H1 (cell line): ENCODE measurements at regions not wholly inside any gene's neighbourhood (a gene's known extent, or its start where the extent isn't known, plus 50 kb on each side); places are given as distances from the start of the nearest gene placed in this dataset.

Experiments
- CEBPB ChIP-seq: IDR thresholded peaks from 2 replicates; pipeline ENCODE4 v1.6.1; 2012; ENCODE audit warnings: low read depth, low read length
- CHD2 ChIP-seq: IDR thresholded peaks from 2 replicates; pipeline ENCODE4 v1.6.1; 2012; ENCODE audit warnings: low read length, improper control_type of control experiment
- CTCF ChIP-seq, 3 experiments: IDR thresholded peaks; 1 replicate in 2 of 3; 2 replicates in 1 of 3; pipeline versions ENCODE4 v1.5.1 to v1.6.1; 2011; ENCODE audit warnings: low read length in 3 of 3, mild to moderate bottlenecking in 3 of 3, inconsistent platforms in 2 of 3, low read depth in 1 of 3, moderate library complexity in 1 of 3; ENCODE audit not compliant: insufficient read depth in 1 of 3; ENCODE audit errors: control extremely low read depth in 1 of 3
- EP300 ChIP-seq, 2 experiments: IDR thresholded peaks; 1 replicate in 1 of 2; 2 replicates in 1 of 2; pipeline ENCODE4 v1.6.1; 2011 to 2012; ENCODE audit warnings: low read depth in 2 of 2, low read length in 2 of 2, mild to moderate bottlenecking in 2 of 2, borderline replicate concordance in 1 of 2, inconsistent platforms in 1 of 2, moderate library complexity in 1 of 2
- KDM4A ChIP-seq: IDR thresholded peaks from one replicate; pipeline ENCODE4 v1.7.1; 2012; ENCODE audit warnings: low read depth, mild to moderate bottlenecking, moderate library complexity, low read length, inconsistent platforms; ENCODE audit not compliant: severe bottlenecking
- NANOG ChIP-seq: IDR thresholded peaks from 2 replicates; pipeline ENCODE4 v1.6.1; 2011; ENCODE audit warnings: low read length, low read depth, mild to moderate bottlenecking, inconsistent platforms; ENCODE audit not compliant: insufficient read depth, poor library complexity, severe bottlenecking
- PHF8 ChIP-seq: fragments of 200-600 bp; sonication (generic); conservative IDR thresholded peaks from 2 replicates; pipeline ENCODE4 v1.7.1; 2012; ENCODE audit warnings: low read depth, mild to moderate bottlenecking, inconsistent platforms, low read length, moderate library complexity
- RNF2 ChIP-seq: fragments of 200-900, 300-1000 bp; sonication (generic); IDR thresholded peaks from 2 replicates; pipeline ENCODE4 v1.7.1; 2016; ENCODE audit warnings: borderline replicate concordance, low read depth, mild to moderate bottlenecking, antibody characterized with exemption, low read length; ENCODE audit not compliant: poor library complexity, severe bottlenecking; ENCODE audit errors: missing control alignments
- SIN3A ChIP-seq, 2 experiments: IDR thresholded peaks in 1 of 2; conservative IDR thresholded peaks in 1 of 2; 2 replicates each; pipeline ENCODE4 v1.6.1; 2011 to 2012; ENCODE audit warnings: low read length in 2 of 2, improper control_type of control experiment in 1 of 2, low read depth in 1 of 2, mild to moderate bottlenecking in 1 of 2
- SIX5 ChIP-seq: IDR thresholded peaks from 2 replicates; pipeline ENCODE4 v1.6.1; 2011; ENCODE audit warnings: mild to moderate bottlenecking, low read depth, low read length
- SP1 ChIP-seq: IDR thresholded peaks from 2 replicates; pipeline ENCODE4 v1.6.1; 2011; ENCODE audit warnings: low read depth, low read length
- SRF ChIP-seq: IDR thresholded peaks from 2 replicates; pipeline ENCODE4 v1.6.1; 2011; ENCODE audit warnings: mild to moderate bottlenecking, low read depth, low read length, moderate library complexity
- SUZ12 ChIP-seq: fragments of 200-600 bp; sonication (generic); IDR thresholded peaks from 2 replicates; pipeline ENCODE4 v1.6.1; 2012; ENCODE audit warnings: mild to moderate bottlenecking, inconsistent platforms, low read length, moderate library complexity, mixed read lengths
- TF ChIP-seq, protein P1 (sequence below): IDR thresholded peaks from 2 replicates; pipeline ENCODE4 v1.6.1; 2011; ENCODE audit warnings: low read depth, mild to moderate bottlenecking, low read length; ENCODE audit not compliant: insufficient read depth

GRCh38 chr6:26299286-26300042 lies 65.5 kb upstream of the BTN3A2 start (continued):
- no peak for TF ChIP-seq CTCF (IDR thresholded peaks at IDR 0.05; ENCODE audit: control extremely low read depth in 1 of 3, insufficient read depth in 1 of 3, low read depth in 1 of 3, low read length in 3 of 3)
- no peak for TF ChIP-seq KDM4A
- 0 out of 2 replicates have a peak, but pooled peaks have one; percentile 16 for TF ChIP-seq PHF8
- no peak for TF ChIP-seq SIX5
- TF ChIP-seq SUZ12: no peak
- no peak for TF ChIP-seq CHD2
- TF ChIP-seq EP300 (IDR thresholded peaks at IDR 0.05; ENCODE audit: borderline replicate concordance in 1 of 2, low read depth in 2 of 2, low read length in 2 of 2): no peak
- no peak for TF ChIP-seq SIN3A (conservative IDR thresholded peaks at IDR 0.05 in 1 of 2, IDR thresholded peaks at IDR 0.05 in 1 of 2; ENCODE audit: low read depth in 1 of 2, low read length in 2 of 2)
- TF ChIP-seq CEBPB: peak; percentile 68
- TF ChIP-seq RNF2: no peak
- TF ChIP-seq SRF: no peak
- no peak for TF ChIP-seq SP1
- TF ChIP-seq NANOG: no peak
- TF ChIP-seq, protein P1, sequence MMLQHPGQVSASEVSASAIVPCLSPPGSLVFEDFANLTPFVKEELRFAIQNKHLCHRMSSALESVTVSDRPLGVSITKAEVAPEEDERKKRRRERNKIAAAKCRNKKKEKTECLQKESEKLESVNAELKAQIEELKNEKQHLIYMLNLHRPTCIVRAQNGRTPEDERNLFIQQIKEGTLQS: no peak
